AG04449 (cell line): ENCODE measurements at regions not wholly inside any gene's neighbourhood (a gene's known extent, or its start where the extent isn't known, plus 50 kb on each side); places are given as distances from the start of the nearest gene placed in this dataset.

Source experiments
- CTCF ChIA-PET: fragments of 350-600 bp; formaldehyde crosslinking; extraction: SDS; loops from one replicate; lab custom pipeline; 2021; ENCODE audit warnings: antibody characterized with exemption; lab: Yijun Ruan, JAX
- POLR2A ChIA-PET: fragments of 400-600, 350-600 bp; formaldehyde crosslinking; extraction: SDS; loops from one replicate; lab custom pipeline; 2020; ENCODE audit warnings: antibody characterized with exemption, inconsistent platforms; lab: Yijun Ruan, JAX
- DNase-seq: peaks from one replicate; pipeline ENCODE4 v3.0.0-alpha.2; 2010; ENCODE audit warnings: low read depth, low spot score
- H3K4me3 ChIP-seq: 2 replicates; pipeline ENCODE4 v1.5.1; 2011; ENCODE audit warnings: low read depth, mild to moderate bottlenecking, control low read depth, low read length
- CTCF ChIP-seq: IDR thresholded peaks from one replicate; pipeline ENCODE4 v1.5.1; 2011; ENCODE audit warnings: mild to moderate bottlenecking, moderate library complexity, low read length, control low read depth, inconsistent platforms; ENCODE audit not compliant: insufficient read depth; ENCODE audit errors: missing control alignments

- no peak overlapping the region for H3K4me3 ChIP-seq
- POLR2A ChIA-PET: interaction anchor here (0.7 kb wide), 1 partner anchor 166 kb away, joined by 3 read pairs; no protein-coding TSS in a partner anchor
- CTCF ChIA-PET: interaction anchor here (0.6 to 2.0 kb wide), 13 partner anchors 9 to 452 kb away, joined by 3 to 11 read pairs (median 3); no protein-coding TSS in a partner anchor
- DNase-seq: no peak
- peak; percentile 56 for TF ChIP-seq CTCF
These were observed 125.0 kb upstream of the HMGA2 start for GRCh38 chr12:65699251-65699650.

GRCh38 chr12:65703176-65703575 is 121.1 kb upstream of the HMGA2 start:
- POLR2A ChIA-PET: no interaction called here
- no peak for TF ChIP-seq CTCF
- no peak overlapping the region for H3K4me3 ChIP-seq
- no peak for DNase-seq
- CTCF ChIA-PET: no interaction called here

GRCh38 chr12:65705380-65705876 is 118.9 kb upstream of the HMGA2 start:
- ChIA-PET CTCF (interaction anchor here (1.0 to 2.2 kb wide), 3 partner anchors 16 to 187 kb away, joined by 3 to 6 read pairs (median 3); no protein-coding TSS in a partner anchor), POLR2A (no interaction called here)
- H3K4me3 ChIP-seq: no peak overlapping the region
- no peak for TF ChIP-seq CTCF
- DNase-seq: no peak

- ChIA-PET CTCF (interaction anchor here (0.9 to 2.3 kb wide), 6 partner anchors 8 to 150 kb away, joined by 3 to 11 read pairs (median 4); no protein-coding TSS in a partner anchor), POLR2A (no interaction called here)
- no peak overlapping the region for H3K4me3 ChIP-seq
- DNase-seq: no peak
- TF ChIP-seq CTCF: no peak
These were observed 117.2 kb upstream of the HMGA2 start for GRCh38 chr12:65707051-65707450.

- TF ChIP-seq CTCF: no peak
- ChIA-PET CTCF (interaction anchor here (1.2 kb wide), 1 partner anchor 13 kb away, joined by 3 read pairs; no protein-coding TSS in a partner anchor), POLR2A (no interaction called here)
- no peak overlapping the region for H3K4me3 ChIP-seq
- DNase-seq: no peak
These were observed 111.9 kb upstream of the HMGA2 start for GRCh38 chr12:65712260-65713004.

- ChIA-PET POLR2A (no interaction called here), CTCF (interaction anchor here (1.3 to 1.9 kb wide), 2 partner anchors 9 to 113 kb away, joined by 3 to 4 read pairs; no protein-coding TSS in a partner anchor)
- no peak for DNase-seq
- H3K4me3 ChIP-seq: no peak overlapping the region
- TF ChIP-seq CTCF: no peak
These were observed 108.3 kb upstream of the HMGA2 start for GRCh38 chr12:65715961-65716360.
